CD4-positive, alpha-beta T cell (primary cell): ENCODE measurements at regions not wholly inside any gene's neighbourhood (a gene's known extent, or its start where the extent isn't known, plus 50 kb on each side); places are given as distances from the start of the nearest gene placed in this dataset.

ENCODE experiments used
- ATAC-seq: fragments of 200-7000 bp; cut with Tn5 transposase; one replicate; pipeline ENCODE4 v1.10.0; 2022; ENCODE audit warnings: mild to moderate bottlenecking; ENCODE audit not compliant: poor library complexity
- CTCF ChIA-PET: fragments of 350-600 bp; sonication (Branson Sonifier 250); formaldehyde crosslinking; loops from one replicate; lab custom pipeline; 2021; ENCODE audit warnings: antibody characterized with exemption, inconsistent platforms; lab: Charles Lee
- POLR2A ChIA-PET: fragments of 350-600 bp; sonication (Branson Sonifier 250); formaldehyde crosslinking; loops from one replicate; lab custom pipeline; 2021; ENCODE audit warnings: antibody characterized with exemption, inconsistent platforms; lab: Charles Lee
- DNase-seq, 14 experiments: peaks; one replicate each; pipeline ENCODE4 v3.0.0-alpha.2; 2013 to 2020; ENCODE audit warnings: mixed read lengths in 2 of 14
- H3K27ac ChIP-seq, 2 donors: one replicate each; pipeline versions ENCODE4 v1.5.1 to v1.7.0; 2013; ENCODE audit warnings: low read length in 2 of 2, low read depth in 1 of 2, mild to moderate bottlenecking in 1 of 2
- H3K27me3 ChIP-seq, 2 experiments: 1 replicate in 1 of 2; 2 replicates in 1 of 2; pipeline versions ENCODE4 v1.6.1 to v1.7.0; 2013; ENCODE audit warnings: low read length in 2 of 2, control low read depth in 1 of 2, mild to moderate bottlenecking in 1 of 2, moderate library complexity in 1 of 2; ENCODE audit not compliant: insufficient read depth in 2 of 2, control insufficient read depth in 1 of 2
- H3K36me3 ChIP-seq: one replicate; pipeline ENCODE4 v1.6.1; 2013; ENCODE audit warnings: low read length, control low read depth; ENCODE audit not compliant: insufficient read depth
- H3K4me1 ChIP-seq: one replicate; pipeline ENCODE4 v1.6.1; 2013; ENCODE audit warnings: low read length, control low read depth; ENCODE audit not compliant: insufficient read depth
- H3K4me3 ChIP-seq: one replicate; pipeline ENCODE4 v1.5.1; 2013; ENCODE audit warnings: mild to moderate bottlenecking, low read length, moderate library complexity
- H3K9me3 ChIP-seq, 2 experiments: 1 replicate in 1 of 2; 2 replicates in 1 of 2; pipeline versions ENCODE4 v1.6.1 to v1.7.0; 2013; ENCODE audit warnings: low read length in 2 of 2, mild to moderate bottlenecking in 2 of 2, control low read depth in 1 of 2, moderate library complexity in 1 of 2; ENCODE audit not compliant: control insufficient read depth in 1 of 2, insufficient read depth in 1 of 2
- H3K27ac Mint-ChIP-seq: one replicate; pipeline ENCODE4 v1.8.0; 2020; ENCODE audit warnings: mixed read lengths
- H3K27me3 Mint-ChIP-seq: one replicate; pipeline ENCODE4 v1.8.0; 2021; ENCODE audit warnings: mixed read lengths
- H3K36me3 Mint-ChIP-seq: one replicate; pipeline ENCODE4 v1.8.0; 2021; ENCODE audit warnings: low read depth, mixed read lengths
- H3K4me1 Mint-ChIP-seq: one replicate; pipeline ENCODE4 v1.8.0; 2021; ENCODE audit warnings: low read depth, mixed read lengths
- H3K4me3 Mint-ChIP-seq: one replicate; pipeline ENCODE4 v1.8.0; 2020; ENCODE audit warnings: mild to moderate bottlenecking, mixed read lengths
- H3K9me3 Mint-ChIP-seq: one replicate; pipeline ENCODE4 v1.8.0; 2020; ENCODE audit warnings: mixed read lengths
- CTCF ChIP-seq: fragments of 200-600 bp; IDR thresholded peaks from one replicate; pipeline ENCODE4 v1.8.0; 2022; ENCODE audit warnings: antibody characterized with exemption, mild to moderate bottlenecking
- intact Hi-C, 2 experiments: fragments of 100-400 bp; cut with DNase I in 1 of 2; cut with micrococcal nuclease in 1 of 2; formaldehyde crosslinking; loops; one replicate each; pipeline versions ENCODE4 v1.15.1 to v1.9.0; 2023 to 2025; cut with DNase I, micrococcal nuclease

GRCh38 chr10:124346831-124347230, 71.9 kb downstream of the OAT start:
- no peak overlapping the region for H3K4me3 ChIP-seq
- H3K9me3 ChIP-seq, result no peaks in the 10 kb centered on the region
- CTCF ChIA-PET, result no interaction called here
- POLR2A ChIA-PET, result no interaction called here
- H3K4me3 Mint-ChIP-seq, result no peak overlapping the region
- no peaks in the 10 kb centered on the region for H3K36me3 ChIP-seq
- no peak overlapping the region for H3K27ac ChIP-seq
- H3K36me3 Mint-ChIP-seq, result no peaks in the 10 kb centered on the region
- no peaks in the 10 kb centered on the region for H3K27me3 ChIP-seq
- TF ChIP-seq CTCF, result no peak
- H3K9me3 Mint-ChIP-seq, result no peaks in the 10 kb centered on the region
- no peak for DNase-seq
- intact Hi-C loops, result no loop called here
- H3K4me1 Mint-ChIP-seq, result no peaks in the 10 kb centered on the region
- no peak for ATAC-seq
- H3K27me3 Mint-ChIP-seq, result no peaks in the 10 kb centered on the region
- H3K27ac Mint-ChIP-seq, result no peak overlapping the region
- no peaks in the 10 kb centered on the region for H3K4me1 ChIP-seq

- Mint-ChIP-seq H3K27me3 (no peaks in the 10 kb centered on the region), H3K9me3 (no peaks in the 10 kb centered on the region), H3K36me3 (no peaks in the 10 kb centered on the region), H3K4me3 (no peak overlapping the region), H3K27ac (no peak overlapping the region), H3K4me1 (no peaks in the 10 kb centered on the region)
- H3K27me3 ChIP-seq, result no peaks in the 10 kb centered on the region
- DNase-seq (no peak), ATAC-seq (no peak)
- H3K4me3 ChIP-seq, result no peak overlapping the region
- POLR2A ChIA-PET, result no interaction called here
- H3K4me1 ChIP-seq, result no peaks in the 10 kb centered on the region
- H3K9me3 ChIP-seq, result no peaks in the 10 kb centered on the region
- CTCF ChIA-PET, result no interaction called here
- no peaks in the 10 kb centered on the region for H3K36me3 ChIP-seq
- intact Hi-C loops, result no loop called here
- H3K27ac ChIP-seq, result no peak overlapping the region
- no peak for TF ChIP-seq CTCF
Observed at GRCh38 chr10:124345521-124345920, 73.2 kb downstream of the OAT start.

- Mint-ChIP-seq H3K27me3 (no peaks in the 10 kb centered on the region), H3K9me3 (no peaks in the 10 kb centered on the region), H3K4me3 (no peak overlapping the region), H3K4me1 (no peaks in the 10 kb centered on the region), H3K27ac (no peak overlapping the region), H3K36me3 (no peaks in the 10 kb centered on the region)
- no peaks in the 10 kb centered on the region for H3K27me3 ChIP-seq
- POLR2A ChIA-PET, result no interaction called here
- intact Hi-C loops, result no loop called here
- H3K4me1 ChIP-seq, result peaks cover 4% of the 10 kb centered on the region
- H3K9me3 ChIP-seq, result no peaks in the 10 kb centered on the region
- no peak for ATAC-seq
- H3K36me3 ChIP-seq, result no peaks in the 10 kb centered on the region
- H3K27ac ChIP-seq, result no peak overlapping the region
- CTCF ChIA-PET, result no interaction called here
- DNase-seq, result no peak
- H3K4me3 ChIP-seq, result no peak overlapping the region
- no peak for TF ChIP-seq CTCF
Observed at GRCh38 chr10:124344931-124345330, 73.8 kb downstream of the OAT start.
